OCI-LY1 (cell line): ENCODE measurements at regions not wholly inside any gene's neighbourhood (a gene's known extent, or its start where the extent isn't known, plus 50 kb on each side); places are given as distances from the start of the nearest gene placed in this dataset.

Source experiments
- EZH2 ChIP-seq: fragments of 200-600 bp; sonication (generic), shearing (Covaris generic); IDR thresholded peaks from 2 replicates; pipeline ENCODE4 v1.8.0; 2017; ENCODE audit warnings: borderline replicate concordance, mixed run types, mild to moderate bottlenecking, antibody characterized with exemption, low read length, moderate library complexity, mixed read lengths
- TF ChIP-seq, protein P1 (sequence below): fragments of 200-600 bp; sonication (generic), shearing (Covaris generic); IDR thresholded peaks from 2 replicates; pipeline ENCODE4 v1.5.1; 2017; ENCODE audit warnings: mild to moderate bottlenecking, antibody characterized with exemption, low read length, moderate library complexity, mixed read lengths

DNA sequence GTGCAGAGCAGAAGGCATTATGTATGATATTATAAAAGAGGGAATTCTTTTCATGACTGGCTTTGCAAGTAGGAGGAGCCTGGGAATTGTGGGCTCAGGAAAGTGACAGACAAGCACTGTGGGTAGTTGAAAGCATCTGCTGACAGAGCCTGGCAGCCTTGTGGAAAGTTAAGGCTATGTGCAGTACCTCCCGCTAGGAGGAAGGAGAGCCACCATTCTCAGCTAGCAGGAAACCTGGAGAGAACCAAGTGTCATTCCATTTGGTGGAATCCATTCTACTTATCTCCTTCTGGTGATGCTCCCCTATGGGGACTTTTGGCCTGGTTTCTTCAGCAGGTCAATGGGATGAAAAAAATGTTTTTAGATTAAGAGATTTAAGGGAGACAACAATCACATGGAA, 81.8 kb downstream of the ASB9 start:
- TF ChIP-seq, protein P1, sequence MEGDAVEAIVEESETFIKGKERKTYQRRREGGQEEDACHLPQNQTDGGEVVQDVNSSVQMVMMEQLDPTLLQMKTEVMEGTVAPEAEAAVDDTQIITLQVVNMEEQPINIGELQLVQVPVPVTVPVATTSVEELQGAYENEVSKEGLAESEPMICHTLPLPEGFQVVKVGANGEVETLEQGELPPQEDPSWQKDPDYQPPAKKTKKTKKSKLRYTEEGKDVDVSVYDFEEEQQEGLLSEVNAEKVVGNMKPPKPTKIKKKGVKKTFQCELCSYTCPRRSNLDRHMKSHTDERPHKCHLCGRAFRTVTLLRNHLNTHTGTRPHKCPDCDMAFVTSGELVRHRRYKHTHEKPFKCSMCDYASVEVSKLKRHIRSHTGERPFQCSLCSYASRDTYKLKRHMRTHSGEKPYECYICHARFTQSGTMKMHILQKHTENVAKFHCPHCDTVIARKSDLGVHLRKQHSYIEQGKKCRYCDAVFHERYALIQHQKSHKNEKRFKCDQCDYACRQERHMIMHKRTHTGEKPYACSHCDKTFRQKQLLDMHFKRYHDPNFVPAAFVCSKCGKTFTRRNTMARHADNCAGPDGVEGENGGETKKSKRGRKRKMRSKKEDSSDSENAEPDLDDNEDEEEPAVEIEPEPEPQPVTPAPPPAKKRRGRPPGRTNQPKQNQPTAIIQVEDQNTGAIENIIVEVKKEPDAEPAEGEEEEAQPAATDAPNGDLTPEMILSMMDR, result no peak
- TF ChIP-seq EZH2, result no peak
